ENCODE measurements at regions not wholly inside any gene's neighbourhood (a gene's known extent, or its start where the extent isn't known, plus 50 kb on each side); places are given as distances from the start of the nearest gene placed in this dataset.

DNA sequence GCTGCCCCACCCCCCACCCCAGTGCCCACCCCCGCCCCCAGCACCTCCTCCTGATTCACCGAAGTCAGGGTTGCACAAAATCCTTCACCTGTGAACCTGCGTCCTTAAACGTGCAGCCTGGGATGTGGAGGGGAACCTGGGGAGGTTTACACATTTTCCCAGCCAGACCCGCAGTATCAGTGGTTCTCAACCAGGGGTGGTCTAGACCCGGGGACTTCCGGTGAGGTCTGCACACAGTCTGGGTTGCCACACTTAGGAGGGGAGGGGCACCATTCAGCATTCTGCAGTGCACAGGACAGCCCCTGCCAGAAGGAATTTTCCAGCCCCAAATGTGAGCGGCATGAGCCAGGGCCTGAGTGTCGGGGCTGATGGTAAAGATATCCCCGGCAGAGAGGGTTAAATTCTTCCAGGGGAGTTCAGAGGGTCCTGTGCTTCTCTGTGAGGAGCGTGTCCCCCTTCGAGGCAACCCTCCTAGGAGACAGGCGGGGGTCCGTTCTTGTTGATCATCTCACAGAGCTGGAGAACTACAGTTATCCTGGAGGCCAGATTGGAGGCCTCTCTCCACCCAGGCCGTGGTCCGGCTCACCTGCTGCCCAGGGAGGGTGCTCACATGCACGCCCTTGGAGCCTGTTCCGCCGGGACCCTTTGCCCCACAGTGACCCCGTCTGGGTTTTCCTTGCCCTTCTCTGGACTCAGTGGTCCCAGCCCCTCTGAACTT is 113.6 kb downstream of the SIK1 start:
- no peak for ATAC-seq
- no peak overlapping the region for H3K27ac Mint-ChIP-seq
- peaks cover 34% of the 10 kb centered on the region for H3K27me3 Mint-ChIP-seq
- H3K4me1 Mint-ChIP-seq = peaks cover 4% of the 10 kb centered on the region
- no peaks in the 10 kb centered on the region for H3K9me3 ChIP-seq (ENCODE audit: control insufficient read depth, low read length, poor library complexity, severe bottlenecking)
- no peaks in the 10 kb centered on the region for H3K36me3 Mint-ChIP-seq (ENCODE audit: low read depth)
- DNase-seq = no peak
- no peak overlapping the region for H3K4me3 Mint-ChIP-seq

DNA sequence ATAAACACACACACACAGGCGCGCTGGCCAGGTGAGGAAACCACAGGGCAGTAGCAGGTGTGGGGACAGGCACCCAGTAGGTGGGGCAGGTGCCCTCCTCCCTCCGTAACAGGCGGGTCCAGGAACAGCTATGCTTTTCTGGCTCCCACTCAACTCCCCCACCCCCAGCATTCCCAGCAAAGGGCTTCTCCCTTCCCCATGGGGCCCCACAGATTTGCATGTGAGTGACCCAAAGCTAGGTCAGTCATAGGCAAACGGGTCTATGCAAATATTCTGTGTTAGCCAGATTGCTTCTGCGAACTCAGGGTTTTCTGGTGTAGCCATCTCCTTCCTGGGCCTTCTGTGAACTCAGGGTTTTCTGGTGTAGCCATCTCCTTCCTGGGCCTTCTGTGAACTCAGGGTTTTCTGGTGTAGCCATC is 114.2 kb downstream of the SIK1 start:
- ATAC-seq = no peak
- H3K4me1 Mint-ChIP-seq = peaks cover 4% of the 10 kb centered on the region
- no peaks in the 10 kb centered on the region for H3K9me3 ChIP-seq (ENCODE audit: control insufficient read depth, low read length, poor library complexity, severe bottlenecking)
- no peak for DNase-seq
- H3K27ac Mint-ChIP-seq = no peak overlapping the region
- no peak overlapping the region for H3K4me3 Mint-ChIP-seq
- H3K27me3 Mint-ChIP-seq = peaks cover 34% of the 10 kb centered on the region
- no peaks in the 10 kb centered on the region for H3K36me3 Mint-ChIP-seq (ENCODE audit: low read depth)

DNA sequence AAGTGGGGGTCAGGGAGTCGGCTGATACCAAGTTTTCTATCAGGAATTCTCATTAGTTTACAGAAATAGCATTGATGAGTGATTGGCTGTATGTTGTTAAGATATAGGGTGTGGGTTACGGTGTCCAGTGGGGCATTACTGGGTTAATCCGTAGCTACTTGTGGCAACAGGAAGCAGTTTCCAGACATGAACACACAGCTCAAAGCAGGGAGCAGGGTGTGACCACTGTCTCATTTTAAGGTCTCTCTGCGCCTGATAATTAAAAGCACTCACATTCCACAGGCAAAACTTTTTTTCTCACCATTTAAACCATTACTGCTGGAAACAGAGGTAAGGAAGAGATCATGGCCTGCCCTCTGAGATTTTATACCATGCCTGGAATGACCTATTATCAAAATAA is 114.9 kb downstream of the SIK1 start:
- H3K9me3 ChIP-seq (ENCODE audit: control insufficient read depth, low read length, poor library complexity, severe bottlenecking) = no peaks in the 10 kb centered on the region
- Mint-ChIP-seq H3K4me3 (no peak overlapping the region), H3K36me3 (ENCODE audit: low read depth) (no peaks in the 10 kb centered on the region), H3K27me3 (peaks cover 36% of the 10 kb centered on the region), H3K27ac (no peak overlapping the region), H3K4me1 (peaks cover 4% of the 10 kb centered on the region)
- ATAC-seq = no peak
- no peak for DNase-seq

- no peak overlapping the region for H3K4me3 Mint-ChIP-seq
- DNase-seq (no peak), ATAC-seq (no peak)
- peaks cover 4% of the 10 kb centered on the region for H3K4me1 Mint-ChIP-seq
- H3K36me3 Mint-ChIP-seq (ENCODE audit: low read depth) = no peaks in the 10 kb centered on the region
- H3K27me3 Mint-ChIP-seq = peaks cover 35% of the 10 kb centered on the region
- no peaks in the 10 kb centered on the region for H3K9me3 ChIP-seq (ENCODE audit: control insufficient read depth, low read length, poor library complexity, severe bottlenecking)
- H3K27ac Mint-ChIP-seq = peak overlapping the region; percentile 11
Observed at GRCh38 chr21:43311301-43311817, 115.6 kb downstream of the SIK1 start.

DNA sequence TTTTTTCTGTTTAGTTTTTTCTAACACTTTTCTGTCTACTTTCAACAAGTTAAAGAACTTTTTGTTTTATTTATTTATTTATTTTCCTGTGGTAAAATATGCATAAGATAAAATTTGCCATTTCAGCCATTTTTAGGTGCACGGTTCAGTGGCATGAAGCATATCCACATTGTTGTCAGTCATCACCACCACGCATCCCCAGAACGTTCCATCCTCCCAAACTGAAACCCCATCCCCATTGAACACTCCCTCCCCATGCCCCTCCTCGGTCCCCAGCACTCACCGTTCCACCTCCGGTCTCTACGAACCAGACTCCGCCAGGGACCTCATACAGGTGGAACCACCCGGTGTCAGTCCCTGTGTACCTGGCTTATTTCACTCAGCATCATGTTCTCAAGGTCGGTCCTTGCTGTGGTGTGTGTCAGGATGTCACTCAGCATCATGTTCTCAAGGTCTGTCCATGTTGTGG is 118.1 kb downstream of the SIK1 start:
- Mint-ChIP-seq H3K4me3 (no peak overlapping the region), H3K36me3 (ENCODE audit: low read depth) (no peaks in the 10 kb centered on the region), H3K27me3 (peaks cover 40% of the 10 kb centered on the region), H3K4me1 (no peaks in the 10 kb centered on the region), H3K27ac (no peak overlapping the region)
- no peaks in the 10 kb centered on the region for H3K9me3 ChIP-seq (ENCODE audit: control insufficient read depth, low read length, poor library complexity, severe bottlenecking)
- no peak for ATAC-seq
- DNase-seq = no peak

DNA sequence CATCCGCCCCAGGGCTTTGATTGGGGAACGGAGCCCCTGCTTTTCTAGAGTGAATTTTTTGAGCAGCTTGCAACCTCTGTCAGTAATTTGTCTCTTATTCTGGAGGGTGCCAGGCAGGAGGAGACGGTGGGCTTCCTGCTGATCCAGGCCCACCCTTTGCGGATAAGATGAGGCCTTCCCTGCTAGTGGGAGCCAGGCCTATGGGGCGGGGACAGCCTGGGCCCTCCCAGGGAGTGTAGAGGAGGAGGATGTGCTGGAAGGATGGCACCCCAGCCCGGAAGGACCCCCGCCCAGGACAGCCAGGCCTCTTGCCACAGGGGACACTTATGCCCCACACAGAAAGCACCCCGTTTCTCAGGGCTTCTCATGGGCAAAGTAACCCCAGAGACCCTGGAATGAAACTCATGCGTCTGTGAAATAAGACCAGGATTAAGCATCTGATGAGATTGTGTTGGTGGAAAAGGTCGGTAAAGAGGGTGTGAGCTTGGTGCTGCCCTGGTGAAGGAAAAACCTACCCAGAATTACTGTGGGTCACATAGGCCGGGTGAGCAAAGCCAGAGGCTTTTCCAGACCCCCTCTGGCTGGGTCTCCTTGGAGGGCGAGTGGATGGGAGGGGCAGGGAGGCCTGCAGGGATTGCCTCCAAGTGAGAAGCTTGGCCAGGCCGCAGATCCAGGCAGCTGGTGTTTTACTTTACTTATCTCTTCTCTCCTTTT is 118.7 kb downstream of the SIK1 start:
- Mint-ChIP-seq H3K36me3 (ENCODE audit: low read depth) (no peaks in the 10 kb centered on the region), H3K4me3 (no peak overlapping the region), H3K4me1 (no peaks in the 10 kb centered on the region), H3K27me3 (peaks cover 45% of the 10 kb centered on the region), H3K27ac (no peak overlapping the region)
- no peak for DNase-seq
- ATAC-seq = no peak
- no peaks in the 10 kb centered on the region for H3K9me3 ChIP-seq (ENCODE audit: control insufficient read depth, low read length, poor library complexity, severe bottlenecking)

DNA sequence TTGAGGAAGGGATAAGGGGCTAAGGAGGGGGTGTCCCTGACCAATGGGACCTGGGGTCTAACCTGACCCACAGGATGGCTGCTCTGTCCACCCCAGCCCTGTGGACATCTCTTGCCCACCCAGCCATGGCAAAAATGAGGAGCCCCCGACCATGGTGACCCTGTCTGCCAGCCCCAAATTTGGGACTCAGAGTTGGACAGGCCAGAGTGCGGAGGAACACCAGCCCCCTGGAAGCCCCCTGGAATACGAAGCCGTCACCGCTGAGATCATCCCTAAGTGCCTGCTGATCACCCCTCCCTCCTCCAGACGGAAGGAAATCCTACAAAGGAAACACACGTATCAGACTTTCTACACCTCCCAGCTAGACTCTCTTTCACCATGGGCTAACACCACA is 119.3 kb downstream of the SIK1 start:
- DNase-seq = no peak
- Mint-ChIP-seq H3K4me3 (no peak overlapping the region), H3K27me3 (peaks cover 45% of the 10 kb centered on the region), H3K4me1 (no peaks in the 10 kb centered on the region), H3K27ac (no peak overlapping the region), H3K36me3 (ENCODE audit: low read depth) (no peaks in the 10 kb centered on the region)
- no peaks in the 10 kb centered on the region for H3K9me3 ChIP-seq (ENCODE audit: control insufficient read depth, low read length, poor library complexity, severe bottlenecking)
- ATAC-seq = no peak

DNA sequence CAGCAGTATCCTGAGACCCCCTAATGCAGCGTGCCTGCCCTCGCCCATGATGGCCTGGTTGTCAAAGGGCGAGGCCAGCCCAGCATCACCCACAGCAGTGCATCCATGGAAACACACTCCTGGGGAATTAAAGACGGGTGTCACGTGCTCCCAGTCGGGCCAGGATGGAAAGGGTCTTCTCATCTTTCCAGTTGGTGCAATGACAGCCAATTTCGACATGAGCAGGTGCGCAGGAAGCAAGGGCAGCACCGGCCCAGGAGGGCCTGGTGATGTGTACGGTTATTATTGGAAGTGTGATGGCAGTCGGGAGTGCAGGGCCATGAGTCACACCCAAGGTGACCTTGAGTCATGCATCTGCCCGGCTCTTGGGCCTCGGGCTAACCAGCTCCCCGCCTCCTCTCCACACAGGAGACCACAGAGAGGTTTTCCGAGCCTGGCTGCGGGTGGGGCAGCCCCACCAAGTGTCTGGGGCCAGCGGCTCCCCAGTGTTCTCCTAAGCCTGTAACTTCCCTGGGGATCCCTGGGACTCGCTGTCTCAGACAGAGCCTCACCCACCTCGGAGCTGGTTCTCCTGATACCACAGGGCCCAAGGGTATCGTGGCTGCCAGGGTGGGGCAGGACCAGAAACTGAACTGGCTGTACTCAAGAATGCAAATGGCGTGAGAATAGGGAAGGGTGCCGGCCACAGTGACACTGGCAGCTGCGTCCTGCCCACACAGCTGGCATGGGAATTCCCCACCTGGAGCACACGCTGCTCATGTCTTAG is 119.8 kb downstream of the SIK1 start:
- Mint-ChIP-seq H3K27ac (no peak overlapping the region), H3K4me3 (no peak overlapping the region), H3K27me3 (peaks cover 45% of the 10 kb centered on the region), H3K36me3 (ENCODE audit: low read depth) (no peaks in the 10 kb centered on the region), H3K4me1 (no peaks in the 10 kb centered on the region)
- DNase-seq = no peak
- no peaks in the 10 kb centered on the region for H3K9me3 ChIP-seq (ENCODE audit: control insufficient read depth, low read length, poor library complexity, severe bottlenecking)
- ATAC-seq = no peak

DNA sequence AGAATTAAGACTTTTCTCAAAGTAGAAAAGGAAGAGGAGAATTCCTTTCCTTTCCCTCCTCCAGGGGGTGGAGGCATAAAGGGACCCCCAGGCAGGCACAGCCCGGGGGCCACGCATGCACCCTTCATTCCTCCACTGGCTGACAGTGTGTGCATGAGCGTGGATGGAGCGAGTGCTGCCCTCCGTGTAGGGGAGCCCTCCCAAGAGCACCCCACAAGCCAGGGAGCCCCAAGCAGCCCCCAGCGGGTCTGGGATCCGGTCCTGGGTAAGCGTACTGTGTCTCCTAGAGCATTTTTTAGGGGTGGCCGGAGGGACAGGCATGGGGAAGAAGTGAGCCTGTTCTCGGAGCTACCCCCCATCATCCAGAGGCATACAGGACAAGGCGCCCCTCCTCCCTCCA is 120.5 kb downstream of the SIK1 start:
- ATAC-seq (no peak), DNase-seq (no peak)
- Mint-ChIP-seq H3K27ac (no peak overlapping the region), H3K27me3 (peaks cover 45% of the 10 kb centered on the region), H3K36me3 (ENCODE audit: low read depth) (no peaks in the 10 kb centered on the region), H3K4me1 (no peaks in the 10 kb centered on the region), H3K4me3 (no peak overlapping the region)
- no peaks in the 10 kb centered on the region for H3K9me3 ChIP-seq (ENCODE audit: control insufficient read depth, low read length, poor library complexity, severe bottlenecking)

DNA sequence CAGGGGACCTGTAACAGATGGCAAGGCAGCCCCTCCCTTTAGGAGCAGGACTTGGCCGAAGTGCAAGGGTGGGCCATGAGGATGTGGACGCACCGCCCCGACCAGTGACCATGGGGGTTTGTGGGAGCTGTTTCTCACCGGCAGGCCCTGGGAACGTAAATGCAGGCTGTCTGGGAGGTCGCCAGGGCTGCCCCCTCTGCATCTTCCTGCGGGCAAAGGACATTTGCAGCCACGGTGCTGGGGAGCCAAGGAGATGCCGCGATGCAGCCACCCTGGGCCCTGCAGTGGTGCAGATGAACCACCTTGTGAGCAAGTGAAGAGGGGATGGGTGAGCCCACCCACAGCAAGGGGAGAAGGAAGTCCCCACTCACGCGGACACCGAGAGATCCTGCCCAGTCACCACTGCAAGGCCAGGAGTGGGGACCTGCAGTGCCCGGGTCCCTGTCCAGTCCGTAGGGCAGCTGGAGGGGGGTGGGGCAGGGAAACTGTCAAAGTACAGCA is 121.1 kb downstream of the SIK1 start:
- ATAC-seq = no peak

DNA sequence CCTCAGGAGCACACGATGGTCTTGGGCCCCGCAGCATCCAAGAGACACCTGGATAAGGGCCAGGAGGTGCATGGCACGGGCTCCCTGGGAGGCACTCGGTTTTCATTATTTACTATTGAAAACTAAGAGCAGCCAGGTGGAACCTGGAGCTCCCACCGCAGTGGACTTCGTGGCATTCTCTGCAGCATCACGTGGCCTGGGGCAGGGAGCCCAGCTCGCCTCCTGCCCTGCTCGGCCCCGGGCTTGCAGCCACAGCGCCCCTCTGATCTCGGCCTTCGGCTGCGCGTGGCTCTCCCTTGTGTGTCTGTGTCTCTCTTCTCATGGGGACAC is 121.6 kb downstream of the SIK1 start:
- Mint-ChIP-seq H3K36me3 (ENCODE audit: low read depth) (no peaks in the 10 kb centered on the region), H3K4me3 (no peak overlapping the region), H3K4me1 (no peaks in the 10 kb centered on the region), H3K27me3 (peaks cover 45% of the 10 kb centered on the region), H3K27ac (no peak overlapping the region)
- ATAC-seq (no peak), DNase-seq (no peak)
- no peaks in the 10 kb centered on the region for H3K9me3 ChIP-seq (ENCODE audit: control insufficient read depth, low read length, poor library complexity, severe bottlenecking)

More for the DNA sequence above, 121.1 kb downstream of the SIK1 start:
- Mint-ChIP-seq H3K27me3 (peaks cover 45% of the 10 kb centered on the region), H3K27ac (no peak overlapping the region), H3K4me3 (no peak overlapping the region), H3K36me3 (ENCODE audit: low read depth) (no peaks in the 10 kb centered on the region), H3K4me1 (no peaks in the 10 kb centered on the region)
- no peak for DNase-seq
- no peaks in the 10 kb centered on the region for H3K9me3 ChIP-seq (ENCODE audit: control insufficient read depth, low read length, poor library complexity, severe bottlenecking)

DNA sequence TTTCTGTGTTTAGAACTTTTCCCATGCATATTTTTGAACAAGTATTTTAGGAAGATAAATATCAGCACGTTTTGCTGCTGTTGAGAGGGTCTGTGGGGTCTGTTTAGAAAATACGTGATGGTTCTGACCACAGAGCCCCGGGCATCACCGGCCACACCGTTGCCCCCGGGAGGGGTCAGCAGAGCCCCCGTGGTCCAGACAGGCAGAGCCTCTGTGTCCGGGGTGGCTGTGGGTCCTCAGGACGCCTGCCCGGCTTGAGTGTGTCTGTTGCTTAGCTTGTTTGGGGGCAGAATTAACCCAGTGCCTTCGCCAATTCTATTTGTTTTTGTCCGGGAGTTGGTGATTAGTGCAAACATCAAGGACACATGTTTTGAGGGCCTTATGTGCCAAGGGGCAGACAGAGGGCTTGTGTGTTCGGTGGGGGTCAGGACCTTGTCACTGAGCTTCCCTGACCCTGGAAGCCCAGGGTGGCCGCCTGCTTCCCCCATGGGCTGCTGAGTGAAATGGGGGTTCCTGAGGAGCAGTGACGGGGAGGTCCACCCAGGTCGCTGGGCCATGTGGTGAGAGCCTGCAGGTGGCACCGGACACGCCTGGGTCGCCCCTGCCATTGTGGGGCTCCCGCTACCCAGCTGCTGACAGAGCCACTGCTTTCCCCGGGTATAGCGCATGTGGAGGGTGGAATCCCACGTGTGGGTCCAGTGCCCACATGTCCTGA is 122.2 kb downstream of the SIK1 start:
- peaks cover 43% of the 10 kb centered on the region for H3K27me3 Mint-ChIP-seq
- H3K36me3 Mint-ChIP-seq (ENCODE audit: low read depth) = no peaks in the 10 kb centered on the region

GRCh38 chr21:43304206-43304605 is 122.7 kb downstream of the SIK1 start:
- no peak overlapping the region for H3K4me3 Mint-ChIP-seq
- H3K27me3 Mint-ChIP-seq = peaks cover 39% of the 10 kb centered on the region
- ATAC-seq (no peak), DNase-seq (no peak)
- no peak overlapping the region for H3K27ac Mint-ChIP-seq
- no peaks in the 10 kb centered on the region for H3K36me3 Mint-ChIP-seq (ENCODE audit: low read depth)
- no peaks in the 10 kb centered on the region for H3K4me1 Mint-ChIP-seq
- H3K9me3 ChIP-seq (ENCODE audit: control insufficient read depth, low read length, poor library complexity, severe bottlenecking) = no peaks in the 10 kb centered on the region

More for the DNA sequence above, 122.2 kb downstream of the SIK1 start:
- no peak for DNase-seq
- ATAC-seq = no peak
- no peaks in the 10 kb centered on the region for H3K9me3 ChIP-seq (ENCODE audit: control insufficient read depth, low read length, poor library complexity, severe bottlenecking)
- no peak overlapping the region for H3K4me3 Mint-ChIP-seq
- H3K27ac Mint-ChIP-seq = no peak overlapping the region
- H3K4me1 Mint-ChIP-seq = no peaks in the 10 kb centered on the region

Data from T-helper 17 cell (primary cell).